Esophagus squamous epithelium (tissue), 4 donors: ENCODE measurements at regions not wholly inside any gene's neighbourhood (a gene's known extent, or its start where the extent isn't known, plus 50 kb on each side); places are given as distances from the start of the nearest gene placed in this dataset.

Experiments used
- CTCF ChIP-seq, 6 experiments: fragments of 450-650 bp in 4 of 6; fragments of 200-600 bp in 2 of 6; sonication (generic) in 2 of 6; IDR thresholded peaks; one replicate each; pipeline ENCODE4 v1.5.1; 2016 to 2019; ENCODE audit warnings: antibody characterized with exemption in 6 of 6, mild to moderate bottlenecking in 4 of 6, moderate library complexity in 4 of 6
- POLR2A ChIP-seq, 4 donors: fragments of 450-650 bp; IDR thresholded peaks; one replicate each; pipeline ENCODE4 v1.6.1; 2017; ENCODE audit warnings: antibody characterized with exemption in 4 of 4, mild to moderate bottlenecking in 4 of 4, moderate library complexity in 3 of 4

DNA sequence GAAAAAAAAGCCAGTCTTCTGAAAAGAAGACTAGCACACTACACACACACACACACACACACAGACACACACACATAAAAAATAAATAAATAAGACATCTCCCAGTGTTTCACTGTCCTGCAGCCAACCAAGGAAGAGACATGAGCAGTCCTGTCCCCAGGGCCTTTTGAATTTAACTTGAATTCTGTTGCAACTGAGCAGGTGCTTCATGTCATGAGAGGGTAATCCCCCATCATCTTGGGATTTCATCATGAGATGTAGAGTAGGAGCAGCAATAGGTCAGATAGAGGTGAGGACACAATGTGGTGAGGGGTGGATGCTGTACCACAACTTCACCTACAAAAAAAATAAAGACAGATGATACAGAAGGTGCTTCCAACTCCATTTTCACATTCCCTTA is 682.2 kb upstream of the TSPY4 start:
- TF ChIP-seq CTCF (IDR thresholded peaks at IDR 0.05) (no peak), POLR2A (IDR thresholded peaks at IDR 0.05) (no peak)
